ENCODE measurements at regions not wholly inside any gene's neighbourhood (a gene's known extent, or its start where the extent isn't known, plus 50 kb on each side); places are given as distances from the start of the nearest gene placed in this dataset.

DNA sequence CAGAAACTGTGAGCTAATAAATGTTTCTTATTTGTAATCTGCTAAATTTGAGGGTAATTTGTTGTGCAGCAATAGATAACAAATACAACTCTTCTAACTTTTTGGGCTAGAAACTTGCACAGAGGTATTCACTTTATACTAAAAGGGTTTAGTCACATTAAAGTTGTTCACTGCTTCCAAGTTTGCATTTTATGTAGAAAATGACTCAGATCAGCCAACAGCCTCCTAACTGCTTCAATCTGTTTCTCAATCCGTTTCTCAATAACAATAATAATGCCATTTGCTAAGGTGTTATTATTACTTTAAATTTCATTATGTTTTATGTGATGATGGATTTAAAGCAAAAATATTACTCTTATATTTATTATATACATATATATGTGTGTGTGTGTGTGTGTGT, 213.9 kb downstream of the CENPW start:
- Histone ChIP-seq H3K4me1 (no peaks in the 10 kb centered on the region), H3K27me3 (no peaks in the 10 kb centered on the region), H3K36me3 (ENCODE audit: low read depth, missing control alignments) (no peaks in the 10 kb centered on the region), H3K4me3 (no peak overlapping the region), H3K27ac (no peak overlapping the region), H3K9me3 (no peaks in the 10 kb centered on the region)
- no peak for TF ChIP-seq POLR2A (IDR thresholded peaks at IDR 0.05)
- TF ChIP-seq, protein P1, sequence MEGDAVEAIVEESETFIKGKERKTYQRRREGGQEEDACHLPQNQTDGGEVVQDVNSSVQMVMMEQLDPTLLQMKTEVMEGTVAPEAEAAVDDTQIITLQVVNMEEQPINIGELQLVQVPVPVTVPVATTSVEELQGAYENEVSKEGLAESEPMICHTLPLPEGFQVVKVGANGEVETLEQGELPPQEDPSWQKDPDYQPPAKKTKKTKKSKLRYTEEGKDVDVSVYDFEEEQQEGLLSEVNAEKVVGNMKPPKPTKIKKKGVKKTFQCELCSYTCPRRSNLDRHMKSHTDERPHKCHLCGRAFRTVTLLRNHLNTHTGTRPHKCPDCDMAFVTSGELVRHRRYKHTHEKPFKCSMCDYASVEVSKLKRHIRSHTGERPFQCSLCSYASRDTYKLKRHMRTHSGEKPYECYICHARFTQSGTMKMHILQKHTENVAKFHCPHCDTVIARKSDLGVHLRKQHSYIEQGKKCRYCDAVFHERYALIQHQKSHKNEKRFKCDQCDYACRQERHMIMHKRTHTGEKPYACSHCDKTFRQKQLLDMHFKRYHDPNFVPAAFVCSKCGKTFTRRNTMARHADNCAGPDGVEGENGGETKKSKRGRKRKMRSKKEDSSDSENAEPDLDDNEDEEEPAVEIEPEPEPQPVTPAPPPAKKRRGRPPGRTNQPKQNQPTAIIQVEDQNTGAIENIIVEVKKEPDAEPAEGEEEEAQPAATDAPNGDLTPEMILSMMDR (IDR thresholded peaks at IDR 0.05) = no peak
- WGBS, 2 donors = 88 to 90% methylated on average over 1 of the region's 1 CpG
- intact Hi-C loops (cut with DNase I; ENCODE audit: low total_unique reads) = no loop called here
- no peak for DNase-seq

DNA sequence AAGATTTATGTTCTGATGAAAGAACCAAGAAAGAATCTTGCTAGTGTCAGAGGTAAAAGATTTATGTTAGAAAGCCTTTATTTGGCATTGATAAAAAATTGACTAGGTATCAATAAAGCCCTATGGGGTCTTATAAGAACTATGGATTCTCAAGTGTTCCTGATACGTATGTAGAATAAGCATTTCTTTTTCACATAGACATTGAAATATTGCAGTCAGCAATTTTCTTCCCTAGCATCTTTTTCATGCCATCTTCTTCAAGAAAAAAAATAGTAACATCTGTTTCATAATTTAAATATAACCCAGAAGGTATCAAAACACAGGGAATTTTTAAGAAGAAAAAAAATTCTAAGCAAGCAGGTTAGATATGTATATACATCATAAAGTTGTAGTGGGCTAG, 230.6 kb downstream of the CENPW start:
- Histone ChIP-seq H3K4me3 (no peak overlapping the region), H3K9me3 (no peaks in the 10 kb centered on the region), H3K27ac (no peak overlapping the region), H3K27me3 (no peaks in the 10 kb centered on the region), H3K4me1 (no peaks in the 10 kb centered on the region), H3K36me3 (ENCODE audit: low read depth, missing control alignments) (no peaks in the 10 kb centered on the region)
- 89 to 98% methylated on average over 1 of the region's 1 CpG for WGBS, 2 donors
- TF ChIP-seq, protein P1 (IDR thresholded peaks at IDR 0.05) = no peak
- TF ChIP-seq POLR2A (IDR thresholded peaks at IDR 0.05) = no peak
- intact Hi-C loops (cut with DNase I; ENCODE audit: low total_unique reads) = no loop called here
- no peak for DNase-seq

DNA sequence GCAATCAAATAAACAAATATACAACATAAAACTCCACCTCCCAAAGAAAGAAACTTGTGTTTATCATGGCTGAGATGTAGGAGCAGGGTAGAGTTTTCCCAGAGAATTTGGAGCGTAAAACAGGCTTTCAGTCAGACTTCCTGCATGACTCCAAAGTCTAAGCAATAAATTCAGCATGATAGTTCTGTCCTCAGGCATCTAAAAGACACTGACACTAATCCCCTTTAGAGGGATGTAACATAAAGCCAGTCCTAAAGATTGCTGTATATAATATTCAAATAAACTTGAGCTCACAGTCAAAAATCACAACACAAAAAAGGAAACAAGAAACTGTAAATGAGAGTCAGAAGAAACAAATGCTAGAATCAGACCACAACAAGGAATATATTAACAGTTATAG, 234.4 kb downstream of the CENPW start:
- H3K36me3 ChIP-seq (ENCODE audit: low read depth, missing control alignments) = no peaks in the 10 kb centered on the region
- 81 to 83% methylated on average over 1 of the region's 1 CpG for WGBS, 2 donors
- H3K27ac ChIP-seq = no peak overlapping the region
- H3K9me3 ChIP-seq = no peaks in the 10 kb centered on the region
- no peak overlapping the region for H3K4me3 ChIP-seq
- intact Hi-C loops (cut with DNase I; ENCODE audit: low total_unique reads) = no loop called here
- TF ChIP-seq, protein P1 (IDR thresholded peaks at IDR 0.05) = no peak
- no peak for TF ChIP-seq POLR2A (IDR thresholded peaks at IDR 0.05)
- no peaks in the 10 kb centered on the region for H3K27me3 ChIP-seq
- DNase-seq = no peak
- no peaks in the 10 kb centered on the region for H3K4me1 ChIP-seq

DNA sequence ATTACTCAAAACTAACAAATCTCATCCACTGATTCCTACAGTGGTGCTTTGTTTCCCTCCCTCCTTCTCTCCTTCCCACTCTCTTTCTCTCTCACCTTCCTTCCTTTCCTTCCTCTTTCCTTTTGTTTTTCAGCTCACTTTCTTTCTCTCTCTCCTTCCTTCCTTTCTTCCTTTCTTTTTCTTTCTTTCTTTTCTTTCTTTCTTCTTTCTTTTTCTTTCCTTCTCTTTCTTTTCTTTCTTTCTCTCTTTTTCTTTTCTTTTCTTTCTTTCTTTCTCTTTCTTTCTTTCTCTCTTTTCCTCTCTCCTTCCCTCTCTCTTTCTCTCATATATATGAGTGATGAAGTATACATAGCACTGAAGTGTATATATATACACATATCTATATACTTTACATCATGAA, 241.4 kb downstream of the CENPW start:
- intact Hi-C loops (cut with DNase I; ENCODE audit: low total_unique reads) = no loop called here
- no peak for DNase-seq

More for the DNA sequence above, 241.4 kb downstream of the CENPW start:
- TF ChIP-seq, protein P1 (IDR thresholded peaks at IDR 0.05) = no peak
- TF ChIP-seq POLR2A (IDR thresholded peaks at IDR 0.05) = no peak
- H3K27ac ChIP-seq = no peak overlapping the region
- no peaks in the 10 kb centered on the region for H3K9me3 ChIP-seq
- no peaks in the 10 kb centered on the region for H3K36me3 ChIP-seq (ENCODE audit: low read depth, missing control alignments)
- no peaks in the 10 kb centered on the region for H3K27me3 ChIP-seq
- no peaks in the 10 kb centered on the region for H3K4me1 ChIP-seq
- no peak overlapping the region for H3K4me3 ChIP-seq
